Hepatocyte (in vitro differentiated cells): ENCODE measurements at regions not wholly inside any gene's neighbourhood (a gene's known extent, or its start where the extent isn't known, plus 50 kb on each side); places are given as distances from the start of the nearest gene placed in this dataset.

ENCODE experiments used
- CTCF ChIP-seq: fragments of 200-600 bp; sonication (generic); IDR thresholded peaks from 2 replicates; pipeline ENCODE4 v1.5.1; 2016; ENCODE audit warnings: antibody characterized with exemption, mild to moderate bottlenecking; ENCODE audit not compliant: poor library complexity
- EZH2 ChIP-seq: fragments of 200-600 bp; sonication (generic); IDR thresholded peaks from 2 replicates; pipeline ENCODE4 v1.6.1; 2016; ENCODE audit warnings: antibody characterized with exemption, mild to moderate bottlenecking, borderline replicate concordance

GRCh38 chr12:103207936-103208335 is 250.5 kb downstream of the ASCL1 start:
- TF ChIP-seq CTCF (no peak), EZH2 (no peak)
